NCI-H2029 treated with DMSO at 0.1 percent for 48 hours (cell line): ENCODE measurements at regions not wholly inside any gene's neighbourhood (a gene's known extent, or its start where the extent isn't known, plus 50 kb on each side); places are given as distances from the start of the nearest gene placed in this dataset.

Source experiments
- DNase-seq: peaks from one replicate; lab custom pipeline; 2025; lab: John Stamatoyannopoulos, UW

- DNase-seq = no peak
These were observed 422.6 kb downstream of the BRINP1 start for GRCh38 chr9:118946669-118947068.

- no peak for DNase-seq
These were observed 414.4 kb downstream of the BRINP1 start for GRCh38 chr9:118954857-118955256.

GRCh38 chr9:118957585-118957984 is 411.6 kb downstream of the BRINP1 start:
- no peak for DNase-seq

GRCh38 chr9:118959366-118959765 is 409.9 kb downstream of the BRINP1 start:
- no peak for DNase-seq

- DNase-seq = no peak
These were observed 407.4 kb downstream of the BRINP1 start for GRCh38 chr9:118961857-118962256.

- no peak for DNase-seq
These were observed 406.8 kb downstream of the BRINP1 start for GRCh38 chr9:118962426-118962825.

GRCh38 chr9:118963674-118964073 is 405.6 kb downstream of the BRINP1 start:
- DNase-seq = no peak

- no peak for DNase-seq
These were observed 401.3 kb downstream of the BRINP1 start for GRCh38 chr9:118967901-118968300.

- DNase-seq = no peak
These were observed 393.5 kb downstream of the BRINP1 start for GRCh38 chr9:118975736-118976135.

- no peak for DNase-seq
These were observed 393.1 kb downstream of the BRINP1 start for GRCh38 chr9:118976160-118976559.

GRCh38 chr9:118984607-118985006 is 384.6 kb downstream of the BRINP1 start:
- no peak for DNase-seq

- DNase-seq = no peak
These were observed 383.4 kb downstream of the BRINP1 start for GRCh38 chr9:118985851-118986250.

- DNase-seq = no peak
These were observed 382.1 kb downstream of the BRINP1 start for GRCh38 chr9:118987167-118987566.

- no peak for DNase-seq
These were observed 378.3 kb downstream of the BRINP1 start for GRCh38 chr9:118990949-118991348.

GRCh38 chr9:118991366-118992285 is 377.6 kb downstream of the BRINP1 start:
- DNase-seq = no peak

GRCh38 chr9:118992813-118993794 is 376.1 kb downstream of the BRINP1 start:
- DNase-seq = no peak

- no peak for DNase-seq
These were observed 375.3 kb downstream of the BRINP1 start for GRCh38 chr9:118993965-118994364.

GRCh38 chr9:119002491-119002890 is 366.7 kb downstream of the BRINP1 start:
- no peak for DNase-seq

GRCh38 chr9:119003201-119003611 is 366.0 kb downstream of the BRINP1 start:
- no peak for DNase-seq

- DNase-seq = no peak
These were observed 365.2 kb downstream of the BRINP1 start for GRCh38 chr9:119003882-119004617.

GRCh38 chr9:119004618-119004990 is 364.6 kb downstream of the BRINP1 start:
- peak; percentile 13 for DNase-seq

GRCh38 chr9:119005162-119005561 is 364.1 kb downstream of the BRINP1 start:
- DNase-seq = no peak
